Caco-2 (cell line): ENCODE measurements at regions not wholly inside any gene's neighbourhood (a gene's known extent, or its start where the extent isn't known, plus 50 kb on each side); places are given as distances from the start of the nearest gene placed in this dataset.

Experiments used
- BruUV-seq: library from RNA; stranded (reverse); fragments of 400-500 nt; replicated peaks from 2 replicates; lab custom pipeline; 2021; lab: Mats Ljungman, UMichigan
- CTCF ChIA-PET: fragments of 300-600 bp; sonication (Branson Sonifier 250); formaldehyde crosslinking; loops from one replicate; lab custom pipeline; 2022; ENCODE audit warnings: antibody characterized with exemption; lab: Charles Lee
- POLR2A ChIA-PET: fragments of 300-600 bp; sonication (Branson Sonifier 250); formaldehyde crosslinking; loops from one replicate; lab custom pipeline; 2022; ENCODE audit warnings: antibody characterized with exemption; lab: Charles Lee
- DNase-seq, 2 experiments: peaks; one replicate each; pipeline versions ENCODE4 v3.0.0 to v3.0.0-alpha.2; 2020 to 2022
- H3K27me3 ChIP-seq: replicated peaks from 2 replicates; pipeline ENCODE4 v1.6.0; 2011; ENCODE audit warnings: low read length; ENCODE audit not compliant: control insufficient read depth, insufficient read depth
- H3K36me3 ChIP-seq: 2 replicates; pipeline ENCODE4 v1.5.1; 2011; ENCODE audit warnings: low read length; ENCODE audit not compliant: control insufficient read depth, insufficient read depth
- H3K4me1 ChIP-seq: fragments of 250-450 bp; sonication (Bioruptor Pico); 2 replicates; pipeline ENCODE4 v1.5.1; 2020; ENCODE audit warnings: mild to moderate bottlenecking
- H3K4me3 ChIP-seq: 2 replicates; pipeline ENCODE4 v1.5.1; 2011; ENCODE audit warnings: low read depth, mild to moderate bottlenecking, control low read depth, low read length
- H3K9me3 ChIP-seq: fragments of 250-450 bp; sonication (Bioruptor Pico); 2 replicates; pipeline ENCODE4 v1.5.1; 2020; ENCODE audit warnings: mild to moderate bottlenecking, moderate library complexity
- H3K27ac Mint-ChIP-seq: one replicate; pipeline ENCODE4 v1.8.0; 2022; ENCODE audit warnings: mixed read lengths; ENCODE audit not compliant: unreplicated experiment
- H3K27me3 Mint-ChIP-seq: one replicate; pipeline ENCODE4 v1.8.0; 2022; ENCODE audit warnings: mixed read lengths; ENCODE audit not compliant: insufficient read depth, unreplicated experiment
- H3K36me3 Mint-ChIP-seq: one replicate; pipeline ENCODE4 v1.8.0; 2022; ENCODE audit warnings: mild to moderate bottlenecking, mixed read lengths; ENCODE audit not compliant: insufficient read depth, unreplicated experiment
- H3K4me1 Mint-ChIP-seq: one replicate; pipeline ENCODE4 v1.8.0; 2022; ENCODE audit warnings: low read depth, mixed read lengths; ENCODE audit not compliant: unreplicated experiment
- H3K4me3 Mint-ChIP-seq: one replicate; pipeline ENCODE4 v1.8.0; 2022; ENCODE audit warnings: mild to moderate bottlenecking, moderate library complexity, mixed read lengths; ENCODE audit not compliant: unreplicated experiment
- H3K9me3 Mint-ChIP-seq: one replicate; pipeline ENCODE4 v1.8.0; 2022; ENCODE audit warnings: mixed read lengths; ENCODE audit not compliant: unreplicated experiment
- intact Hi-C: fragments of 100-400 bp; cut with micrococcal nuclease; formaldehyde crosslinking; loops from one replicate; pipeline ENCODE4 v1.10.0; 2022; ENCODE audit not compliant: unreplicated experiment
- TF ChIP-seq, protein P1 (sequence below), 2 experiments: fragments of 200-600 bp in 1 of 2; IDR thresholded peaks; 1 replicate in 1 of 2; 2 replicates in 1 of 2; pipeline versions ENCODE4 v1.5.1 to v1.8.0; 2011 to 2022; ENCODE audit warnings: antibody characterized with exemption in 1 of 2, control low read depth in 1 of 2, inconsistent platforms in 1 of 2, low read depth in 1 of 2, low read length in 1 of 2, mild to moderate bottlenecking in 1 of 2, moderate library complexity in 1 of 2; ENCODE audit not compliant: insufficient read depth in 1 of 2, severe bottlenecking in 1 of 2, unreplicated experiment in 1 of 2

GRCh38 chr2:111689941-111690340, 194.1 kb downstream of the ANAPC1 start:
- ChIA-PET POLR2A (no interaction called here), CTCF (interaction anchor here (1.0 kb wide), 1 partner anchor 11 kb away, joined by 10 read pairs; no protein-coding TSS in a partner anchor)
- peaks cover 15% of the 10 kb centered on the region for H3K9me3 Mint-ChIP-seq
- no TSS peak for BruUV-seq
- no peak for DNase-seq
- TF ChIP-seq, protein P1, sequence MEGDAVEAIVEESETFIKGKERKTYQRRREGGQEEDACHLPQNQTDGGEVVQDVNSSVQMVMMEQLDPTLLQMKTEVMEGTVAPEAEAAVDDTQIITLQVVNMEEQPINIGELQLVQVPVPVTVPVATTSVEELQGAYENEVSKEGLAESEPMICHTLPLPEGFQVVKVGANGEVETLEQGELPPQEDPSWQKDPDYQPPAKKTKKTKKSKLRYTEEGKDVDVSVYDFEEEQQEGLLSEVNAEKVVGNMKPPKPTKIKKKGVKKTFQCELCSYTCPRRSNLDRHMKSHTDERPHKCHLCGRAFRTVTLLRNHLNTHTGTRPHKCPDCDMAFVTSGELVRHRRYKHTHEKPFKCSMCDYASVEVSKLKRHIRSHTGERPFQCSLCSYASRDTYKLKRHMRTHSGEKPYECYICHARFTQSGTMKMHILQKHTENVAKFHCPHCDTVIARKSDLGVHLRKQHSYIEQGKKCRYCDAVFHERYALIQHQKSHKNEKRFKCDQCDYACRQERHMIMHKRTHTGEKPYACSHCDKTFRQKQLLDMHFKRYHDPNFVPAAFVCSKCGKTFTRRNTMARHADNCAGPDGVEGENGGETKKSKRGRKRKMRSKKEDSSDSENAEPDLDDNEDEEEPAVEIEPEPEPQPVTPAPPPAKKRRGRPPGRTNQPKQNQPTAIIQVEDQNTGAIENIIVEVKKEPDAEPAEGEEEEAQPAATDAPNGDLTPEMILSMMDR (IDR thresholded peaks at IDR 0.05; ENCODE audit: insufficient read depth in 1 of 2, low read depth in 1 of 2, low read length in 1 of 2, severe bottlenecking in 1 of 2, unreplicated experiment in 1 of 2), result no peak
- H3K4me3 Mint-ChIP-seq, result no peak overlapping the region
- Histone ChIP-seq H3K9me3 (no peaks in the 10 kb centered on the region), H3K36me3 (no peaks in the 10 kb centered on the region), H3K4me3 (no peak overlapping the region), H3K27me3 (no peaks in the 10 kb centered on the region), H3K4me1 (peaks cover 5% of the 10 kb centered on the region)
- no peaks in the 10 kb centered on the region for H3K4me1 Mint-ChIP-seq
- H3K36me3 Mint-ChIP-seq, result no peaks in the 10 kb centered on the region
- no peak overlapping the region for H3K27ac Mint-ChIP-seq
- peaks cover 2% of the 10 kb centered on the region for H3K27me3 Mint-ChIP-seq
- intact Hi-C loops, result no loop called here

DNA sequence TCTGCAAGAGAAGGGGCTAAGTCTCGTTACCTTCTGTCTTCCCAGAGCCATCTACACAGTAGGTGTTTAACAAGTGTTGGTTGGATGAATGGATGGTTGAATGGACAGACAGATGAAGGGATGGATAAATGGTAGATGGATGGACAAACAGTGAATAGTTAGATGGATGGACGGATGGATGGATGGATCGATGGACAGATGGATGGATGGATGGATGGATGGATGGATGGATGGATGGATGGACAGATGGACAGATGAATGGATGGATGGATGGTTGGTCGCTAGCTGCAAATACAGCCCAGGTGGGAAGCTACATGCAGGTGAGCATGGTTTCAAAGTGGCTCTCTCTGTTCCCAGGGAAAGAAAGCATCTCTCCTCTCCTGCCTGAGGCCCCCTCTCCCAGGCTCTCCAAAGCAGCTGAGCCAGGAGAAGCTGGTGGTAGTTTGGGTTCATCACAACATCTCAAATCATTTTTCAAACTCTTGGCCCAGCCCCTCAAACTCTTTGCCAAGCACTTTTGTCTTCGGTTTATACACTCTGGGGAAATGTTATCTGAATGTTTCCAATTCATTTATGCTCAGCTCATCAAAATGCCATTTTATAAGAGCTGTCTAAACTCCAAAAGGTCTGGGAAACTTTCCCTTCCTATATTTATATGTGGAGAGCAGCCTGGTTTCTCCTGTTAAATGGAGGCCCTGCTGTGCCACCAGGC, 192.7 kb downstream of the ANAPC1 start:
- no TSS peak for BruUV-seq

GRCh38 chr2:111692311-111692710, 191.7 kb downstream of the ANAPC1 start:
- no peak for DNase-seq
- no peaks in the 10 kb centered on the region for H3K4me1 ChIP-seq
- no peaks in the 10 kb centered on the region for H3K9me3 ChIP-seq
- no TSS peak for BruUV-seq
- no peak overlapping the region for H3K4me3 ChIP-seq
- TF ChIP-seq, protein P1 (IDR thresholded peaks at IDR 0.05; ENCODE audit: insufficient read depth in 1 of 2, low read depth in 1 of 2, low read length in 1 of 2, severe bottlenecking in 1 of 2, unreplicated experiment in 1 of 2), result peak in 1 of 2 experiments; percentile 3
- Mint-ChIP-seq H3K4me3 (no peak overlapping the region), H3K9me3 (peaks cover 25% of the 10 kb centered on the region), H3K27ac (no peak overlapping the region), H3K4me1 (no peaks in the 10 kb centered on the region), H3K36me3 (no peaks in the 10 kb centered on the region), H3K27me3 (peaks cover 2% of the 10 kb centered on the region)
- no peaks in the 10 kb centered on the region for H3K27me3 ChIP-seq
- intact Hi-C loops, result no loop called here
- ChIA-PET POLR2A (no interaction called here), CTCF (no interaction called here)
- no peaks in the 10 kb centered on the region for H3K36me3 ChIP-seq

More for the DNA sequence above, 192.7 kb downstream of the ANAPC1 start:
- Histone ChIP-seq H3K9me3 (no peaks in the 10 kb centered on the region), H3K4me1 (no peaks in the 10 kb centered on the region), H3K27me3 (no peaks in the 10 kb centered on the region), H3K36me3 (no peaks in the 10 kb centered on the region), H3K4me3 (no peak overlapping the region)
- no peak for DNase-seq
- TF ChIP-seq, protein P1 (IDR thresholded peaks at IDR 0.05; ENCODE audit: insufficient read depth in 1 of 2, low read depth in 1 of 2, low read length in 1 of 2, severe bottlenecking in 1 of 2, unreplicated experiment in 1 of 2), result no peak
- Mint-ChIP-seq H3K36me3 (no peaks in the 10 kb centered on the region), H3K4me3 (no peak overlapping the region), H3K9me3 (peaks cover 25% of the 10 kb centered on the region), H3K4me1 (no peaks in the 10 kb centered on the region), H3K27ac (no peak overlapping the region), H3K27me3 (peaks cover 2% of the 10 kb centered on the region)
- ChIA-PET POLR2A (no interaction called here), CTCF (interaction anchor here (0.6 to 1.2 kb wide), 3 partner anchors 9 to 186 kb away, joined by 3 to 10 read pairs (median 4); no protein-coding TSS in a partner anchor)
- intact Hi-C loops, result no loop called here
